IPS DF 4.7 (cell line): ENCODE measurements at regions not wholly inside any gene's neighbourhood (a gene's known extent, or its start where the extent isn't known, plus 50 kb on each side); places are given as distances from the start of the nearest gene placed in this dataset.

Experiments
- DNase-seq: peaks from one replicate; pipeline ENCODE4 v3.0.0-alpha.2; 2013; ENCODE audit warnings: low spot score; ENCODE audit errors: extremely low read depth

GRCh38 chrX:15918003-15918402 is 63.4 kb upstream of the AP1S2 start:
- no peak for DNase-seq

GRCh38 chrX:15916704-15917084 is 62.1 kb upstream of the AP1S2 start:
- DNase-seq, result no peak

GRCh38 chrX:15915959-15916703 is 61.5 kb upstream of the AP1S2 start:
- DNase-seq, result no peak

- no peak for DNase-seq
These were observed 59.9 kb upstream of the AP1S2 start for GRCh38 chrX:15914486-15914885.

- DNase-seq, result no peak
These were observed 58.5 kb upstream of the AP1S2 start for GRCh38 chrX:15913146-15913545.

GRCh38 chrX:15911734-15912550 is 57.3 kb upstream of the AP1S2 start:
- DNase-seq, result no peak

- DNase-seq, result peak; percentile 38
These were observed 55.0 kb upstream of the AP1S2 start for GRCh38 chrX:15909605-15910004.

- no peak for DNase-seq
These were observed 54.1 kb upstream of the AP1S2 start for GRCh38 chrX:15908603-15909290.

- DNase-seq, result no peak
These were observed 51.7 kb upstream of the AP1S2 start for GRCh38 chrX:15906041-15906943.
